H9 (cell line): ENCODE measurements at regions not wholly inside any gene's neighbourhood (a gene's known extent, or its start where the extent isn't known, plus 50 kb on each side); places are given as distances from the start of the nearest gene placed in this dataset.

Experiments
- DNase-seq: peaks from one replicate; pipeline ENCODE4 v3.0.0-alpha.2; 2017
- H2AFZ ChIP-seq: one replicate; pipeline ENCODE4 v1.6.1; 2013; ENCODE audit warnings: mild to moderate bottlenecking, low read length, control low read depth, moderate library complexity
- H2AK5ac ChIP-seq: 2 replicates; pipeline ENCODE4 v1.6.1; 2013; ENCODE audit warnings: low read length, control low read depth, mixed read lengths; ENCODE audit not compliant: insufficient read length
- H2BK120ac ChIP-seq: one replicate; pipeline ENCODE4 v1.6.1; 2013; ENCODE audit warnings: low read depth, mild to moderate bottlenecking, low read length, control low read depth, inconsistent platforms; ENCODE audit not compliant: poor library complexity, severe bottlenecking
- H2BK12ac ChIP-seq: 2 replicates; pipeline ENCODE4 v1.6.1; 2013; ENCODE audit warnings: low read length, control low read depth, mixed read lengths, low read depth; ENCODE audit not compliant: insufficient read length
- H2BK15ac ChIP-seq: 2 replicates; pipeline ENCODE4 v1.6.1; 2013; ENCODE audit warnings: low read depth, low read length, control low read depth
- H2BK20ac ChIP-seq: one replicate; pipeline ENCODE4 v1.6.1; 2013; ENCODE audit warnings: low read depth, mild to moderate bottlenecking, low read length, control low read depth, inconsistent platforms; ENCODE audit not compliant: poor library complexity, severe bottlenecking
- H2BK5ac ChIP-seq: 2 replicates; pipeline ENCODE4 v1.6.1; 2013; ENCODE audit warnings: low read length, control low read depth, mixed read lengths; ENCODE audit not compliant: insufficient read length
- H3K14ac ChIP-seq: 2 replicates; pipeline ENCODE4 v1.6.1; 2013; ENCODE audit warnings: low read length, control low read depth; ENCODE audit not compliant: insufficient read depth
- H3K18ac ChIP-seq: 2 replicates; pipeline ENCODE4 v1.6.1; 2013; ENCODE audit warnings: low read depth, mild to moderate bottlenecking, mixed read lengths, low read length, control low read depth; ENCODE audit not compliant: insufficient read length
- H3K23ac ChIP-seq: 2 replicates; pipeline ENCODE4 v1.6.1; 2013; ENCODE audit warnings: low read length, control low read depth, mixed read lengths, low read depth; ENCODE audit not compliant: insufficient read length
- H3K23me2 ChIP-seq: 2 replicates; pipeline ENCODE4 v1.6.1; 2013; ENCODE audit warnings: low read depth, mild to moderate bottlenecking, mixed read lengths, low read length, control low read depth; ENCODE audit not compliant: insufficient read length, poor library complexity, severe bottlenecking
- H3K27ac ChIP-seq: 2 replicates; pipeline ENCODE4 v1.5.1; 2013; ENCODE audit warnings: low read length, control low read depth, mixed read lengths, low read depth; ENCODE audit not compliant: insufficient read length
- H3K27me3 ChIP-seq: 2 replicates; pipeline ENCODE4 v1.6.1; 2013; ENCODE audit warnings: low read length, control low read depth, inconsistent platforms; ENCODE audit not compliant: insufficient read depth
- H3K4ac ChIP-seq: 2 replicates; pipeline ENCODE4 v1.6.1; 2013; ENCODE audit warnings: low read depth, mild to moderate bottlenecking, control low read depth, inconsistent platforms, low read length, moderate library complexity
- H3K4me1 ChIP-seq: 2 replicates; pipeline ENCODE4 v1.6.1; 2013; ENCODE audit warnings: low read length, control low read depth, inconsistent platforms; ENCODE audit not compliant: insufficient read depth
- H3K4me2 ChIP-seq: 2 replicates; pipeline ENCODE4 v1.6.1; 2013; ENCODE audit warnings: low read length, control low read depth, mixed read lengths; ENCODE audit not compliant: insufficient read length, insufficient read depth
- H3K56ac ChIP-seq: 2 replicates; pipeline ENCODE4 v1.6.1; 2013; ENCODE audit warnings: low read depth, mild to moderate bottlenecking, mixed read lengths, low read length, control low read depth; ENCODE audit not compliant: insufficient read length
- H3K79me1 ChIP-seq: 2 replicates; pipeline ENCODE4 v1.6.1; 2013; ENCODE audit warnings: low read depth, mild to moderate bottlenecking, moderate library complexity, low read length, control low read depth, inconsistent platforms; ENCODE audit not compliant: insufficient read depth, poor library complexity, severe bottlenecking
- H3K79me2 ChIP-seq: 2 replicates; pipeline ENCODE4 v1.6.1; 2013; ENCODE audit warnings: low read length, control low read depth, inconsistent platforms; ENCODE audit not compliant: insufficient read depth
- H3K9ac ChIP-seq: 2 replicates; pipeline ENCODE4 v1.6.1; 2013; ENCODE audit warnings: low read length, control low read depth, mixed read lengths; ENCODE audit not compliant: insufficient read length; ENCODE audit errors: extremely low read depth
- H3K9me3 ChIP-seq: one replicate; pipeline ENCODE4 v1.6.1; 2013; ENCODE audit warnings: low read depth, low read length, inconsistent platforms; ENCODE audit not compliant: control insufficient read depth
- H3T11ph ChIP-seq: one replicate; pipeline ENCODE4 v1.6.1; 2013; ENCODE audit warnings: mild to moderate bottlenecking, low read length, control low read depth, inconsistent platforms
- H4K20me1 ChIP-seq: one replicate; pipeline ENCODE4 v1.6.1; 2013; ENCODE audit not compliant: control insufficient read depth, insufficient read length, insufficient read depth
- H4K5ac ChIP-seq: 2 replicates; pipeline ENCODE4 v1.6.1; 2013; ENCODE audit warnings: low read depth, mild to moderate bottlenecking, mixed read lengths, low read length, control low read depth; ENCODE audit not compliant: insufficient read length
- H4K8ac ChIP-seq: replicated peaks from 2 replicates; pipeline ENCODE4 v1.6.1; 2013; ENCODE audit warnings: low read length, control low read depth, mixed read lengths, low read depth; ENCODE audit not compliant: insufficient read length
- H4K91ac ChIP-seq: 2 replicates; pipeline ENCODE4 v1.6.1; 2013; ENCODE audit warnings: low read depth, mild to moderate bottlenecking, moderate library complexity, mixed read lengths, low read length, control low read depth; ENCODE audit not compliant: insufficient read length
- H3K27ac Mint-ChIP-seq, 3 experiments: 2 replicates in 2 of 3; 3 replicates in 1 of 3; pipeline ENCODE4 v1.8.0; 2020 to 2021; ENCODE audit warnings: mixed read lengths in 3 of 3, mild to moderate bottlenecking in 1 of 3, moderate library complexity in 1 of 3
- H3K27me3 Mint-ChIP-seq: 2 replicates; pipeline ENCODE4 v1.8.0; 2021; ENCODE audit warnings: low read depth, mild to moderate bottlenecking, moderate library complexity, mixed read lengths
- H3K36me3 Mint-ChIP-seq, 3 experiments: 2 replicates in 2 of 3; 3 replicates in 1 of 3; pipeline ENCODE4 v1.8.0; 2020 to 2021; ENCODE audit warnings: low read depth in 3 of 3, mixed read lengths in 3 of 3; ENCODE audit not compliant: insufficient read depth in 1 of 3
- H3K4me1 Mint-ChIP-seq, 2 experiments: 2 replicates each; pipeline ENCODE4 v1.8.0; 2020; ENCODE audit warnings: mixed read lengths in 2 of 2
- H3K4me3 Mint-ChIP-seq, 2 experiments: 2 replicates in 1 of 2; 3 replicates in 1 of 2; pipeline ENCODE4 v1.8.0; 2020 to 2021; ENCODE audit warnings: mild to moderate bottlenecking in 2 of 2, mixed read lengths in 2 of 2, moderate library complexity in 1 of 2
- H3K9me3 Mint-ChIP-seq, 2 experiments: 2 replicates in 1 of 2; 3 replicates in 1 of 2; pipeline ENCODE4 v1.8.0; 2020; ENCODE audit warnings: mild to moderate bottlenecking in 2 of 2, mixed read lengths in 2 of 2, moderate library complexity in 1 of 2
- CTCF ChIP-seq: fragments of 200-600 bp; sonication (generic); conservative IDR thresholded peaks from 3 replicates; pipeline ENCODE4 v1.8.0; 2021; ENCODE audit warnings: antibody characterized with exemption, mild to moderate bottlenecking
- WGBS: extraction: QIAGEN DNeasy Blood & Tissue Kit; methylation state at CpG from one replicate; pipeline ENCODE4 v1.1.7; 2013; ENCODE audit warnings: missing lambda C conversion rate, low lambda C conversion rate, mixed read lengths; ENCODE audit not compliant: insufficient read length; ENCODE audit errors: extremely low coverage; 5-methylcytosine and 5-hydroxymethylcytosine counted together

- H3K4me1 ChIP-seq, result peaks cover 6% of the 10 kb centered on the region; the same call in 1 of the 2 replicates
- Mint-ChIP-seq H3K36me3 (no peaks in the 10 kb centered on the region), H3K4me1 (peaks cover 30 to 32% of the 10 kb centered on the region in 2 experiments), H3K4me3 (no peak overlapping the region), H3K27ac (no peak overlapping the region), H3K9me3 (no peaks in the 10 kb centered on the region), H3K27me3 (peaks cover 3% of the 10 kb centered on the region; the same call in 1 of the 2 replicates)
- H4K20me1 ChIP-seq, result no peaks in the 10 kb centered on the region
- no peak overlapping the region for H3K4ac ChIP-seq
- H2BK12ac ChIP-seq, result no peak overlapping the region
- no CpG with 5 or more reads among the region's 6 CpGs for WGBS
- no peak overlapping the region for H3K9ac ChIP-seq
- no peak overlapping the region for H2BK120ac ChIP-seq
- no peak overlapping the region for H4K5ac ChIP-seq
- no peaks in the 10 kb centered on the region for H3K79me2 ChIP-seq
- no peak for TF ChIP-seq CTCF
- no peaks in the 10 kb centered on the region for H3K79me1 ChIP-seq
- H2AFZ ChIP-seq, result no peak overlapping the region
- H3T11ph ChIP-seq, result no peak overlapping the region
- H3K4me2 ChIP-seq, result no peak overlapping the region
- H3K23me2 ChIP-seq, result no peaks in the 10 kb centered on the region
- H4K91ac ChIP-seq, result no peak overlapping the region
- no peaks in the 10 kb centered on the region for H3K27me3 ChIP-seq
- no peak overlapping the region for H4K8ac ChIP-seq
- H3K27ac ChIP-seq, result no peak overlapping the region
- H2BK20ac ChIP-seq, result no peak overlapping the region
- H3K14ac ChIP-seq, result no peak overlapping the region
- H3K9me3 ChIP-seq, result no peaks in the 10 kb centered on the region
- H2AK5ac ChIP-seq, result no peak overlapping the region
- no peak overlapping the region for H3K56ac ChIP-seq
- no peak overlapping the region for H2BK5ac ChIP-seq
- H3K23ac ChIP-seq, result no peak overlapping the region
- no peak overlapping the region for H3K18ac ChIP-seq
- H2BK15ac ChIP-seq, result no peak overlapping the region
- no peak for DNase-seq
These were observed 206.1 kb upstream of the GALNT2 start for GRCh38 chr1:229860926-229861325.
